ENCODE measurements at regions not wholly inside any gene's neighbourhood (a gene's known extent, or its start where the extent isn't known, plus 50 kb on each side); places are given as distances from the start of the nearest gene placed in this dataset.
A peak's percentile ranks its signal among the peaks of the same experiment; 100 is the strongest.
"Not testable (repeated sequence)": the region's sequence is repeated elsewhere in the genome, so short reads cannot be mapped to it uniquely, and the experiment has no call there.

DNA sequence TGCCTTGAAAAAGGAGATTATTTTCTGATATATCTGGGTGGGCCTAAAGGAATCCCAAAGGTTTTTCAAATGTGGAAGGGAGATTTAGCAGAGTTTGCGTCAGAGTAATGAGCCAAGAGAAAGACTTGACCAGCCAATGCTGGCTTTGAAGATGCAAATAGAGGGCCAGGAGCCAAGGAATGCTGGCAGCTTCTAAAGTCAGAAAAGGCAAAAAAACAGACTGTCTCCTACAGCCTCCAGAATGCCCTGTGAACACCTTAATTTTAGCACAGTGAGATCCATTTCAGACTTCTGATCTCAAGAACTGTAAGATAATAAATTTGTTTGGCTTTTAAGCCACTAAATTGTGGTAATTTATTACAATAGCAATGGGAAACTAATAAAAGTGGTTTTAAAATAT is 122.6 kb upstream of the FREM1 start:
- DNase-seq: no peak

GRCh38 chr9:15021146-15021545 is 110.9 kb upstream of the FREM1 start:
- no peak for DNase-seq

GRCh38 chr9:15018096-15018637 is 107.9 kb upstream of the FREM1 start:
- no peak for DNase-seq

DNA sequence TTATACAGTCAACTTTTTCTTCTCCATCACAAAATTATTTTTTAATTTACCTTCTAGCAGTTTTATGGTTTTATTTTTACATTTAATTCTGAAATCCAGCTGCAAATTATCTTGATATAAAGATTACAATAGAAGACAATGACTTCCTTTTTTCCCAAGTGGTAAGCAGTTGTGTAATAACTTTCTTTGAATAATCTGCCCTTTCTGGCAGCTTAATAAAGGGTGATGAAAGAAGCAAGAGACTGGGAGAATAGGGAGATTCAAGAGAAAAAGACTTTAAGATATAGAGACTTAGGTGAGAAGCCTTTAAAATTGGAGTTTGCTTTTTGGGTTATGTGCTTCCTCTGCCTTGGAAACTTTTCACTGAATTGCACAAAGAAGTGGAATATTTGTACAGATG is 100.4 kb upstream of the FREM1 start:
- DNase-seq: no peak

GRCh38 chr9:15007698-15008097 is 97.5 kb upstream of the FREM1 start:
- DNase-seq: no peak

DNA sequence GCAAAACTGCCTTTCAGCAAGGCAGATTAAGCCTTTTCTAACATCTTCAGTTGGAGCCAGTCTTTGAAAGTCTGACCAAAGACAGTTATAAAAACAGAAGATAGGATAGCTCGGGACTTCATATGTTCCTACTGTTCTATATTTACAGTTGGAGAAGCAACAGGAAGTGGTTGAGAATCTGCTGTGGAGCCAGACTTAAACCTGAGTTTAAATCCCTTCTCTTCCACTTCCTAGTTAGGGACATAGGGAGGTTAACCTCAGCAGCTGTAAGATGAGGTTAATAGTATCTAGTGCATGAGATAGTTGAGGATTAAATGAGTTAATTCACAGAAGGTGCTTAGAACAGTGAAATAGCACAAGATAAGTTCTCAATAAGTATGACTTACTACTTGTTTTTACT is 84.5 kb upstream of the FREM1 start:
- DNase-seq: no peak

GRCh38 chr9:14993901-14994554 is 83.8 kb upstream of the FREM1 start:
- DNase-seq: no peak

- peak; percentile 28 to 90 (median 72) for DNase-seq
These were observed 83.0 kb upstream of the FREM1 start for GRCh38 chr9:14993061-14993800.

GRCh38 chr9:14992516-14992915 is 82.3 kb upstream of the FREM1 start:
- peak in 1 of 14 donors; percentile 33 for DNase-seq

DNA sequence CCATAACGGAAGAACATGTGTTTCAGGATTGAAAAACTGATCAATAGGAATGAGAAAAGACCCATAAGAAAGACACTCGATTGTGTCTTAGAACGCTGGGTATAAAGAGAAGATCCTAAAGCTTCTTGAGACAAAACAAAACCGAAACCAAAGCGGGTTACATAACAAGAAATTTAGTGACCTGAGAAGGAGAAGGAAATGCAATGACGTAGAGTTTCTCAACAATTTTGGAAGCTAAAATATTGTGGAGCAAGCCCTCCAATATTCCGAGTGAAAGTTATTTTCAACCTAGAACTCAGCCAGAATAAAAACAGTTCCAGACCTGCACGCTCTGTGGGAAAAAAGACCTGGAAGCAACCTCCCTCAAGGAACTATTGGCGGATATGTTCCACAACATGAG is 81.9 kb upstream of the FREM1 start:
- DNase-seq: no peak

GRCh38 chr9:14990647-14991046 is 80.4 kb upstream of the FREM1 start:
- DNase-seq: not testable (repeated sequence)

- no peak for DNase-seq
These were observed 79.6 kb upstream of the FREM1 start for GRCh38 chr9:14989811-14990210.

- DNase-seq: not testable (repeated sequence)
These were observed 79.1 kb upstream of the FREM1 start for GRCh38 chr9:14989336-14989735.

DNA sequence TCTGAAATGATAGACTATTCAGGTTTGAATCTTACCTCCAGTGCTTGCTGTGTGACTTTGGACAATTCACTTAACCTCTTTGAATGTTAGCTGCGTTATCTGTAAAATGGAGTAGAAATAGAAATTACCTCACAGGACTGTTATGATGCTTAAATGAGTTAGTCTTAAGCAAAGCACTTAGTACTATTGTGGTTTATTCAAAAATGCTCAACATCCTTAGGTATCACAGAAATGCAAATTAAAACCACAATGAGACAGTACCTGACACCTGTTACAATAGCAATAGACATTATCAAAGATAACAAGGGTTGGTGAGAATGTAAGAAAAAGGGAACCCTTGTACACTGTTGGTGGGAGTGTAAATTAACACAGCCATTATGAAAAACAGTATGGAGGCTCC is 77.6 kb upstream of the FREM1 start:
- no peak for DNase-seq

DNA sequence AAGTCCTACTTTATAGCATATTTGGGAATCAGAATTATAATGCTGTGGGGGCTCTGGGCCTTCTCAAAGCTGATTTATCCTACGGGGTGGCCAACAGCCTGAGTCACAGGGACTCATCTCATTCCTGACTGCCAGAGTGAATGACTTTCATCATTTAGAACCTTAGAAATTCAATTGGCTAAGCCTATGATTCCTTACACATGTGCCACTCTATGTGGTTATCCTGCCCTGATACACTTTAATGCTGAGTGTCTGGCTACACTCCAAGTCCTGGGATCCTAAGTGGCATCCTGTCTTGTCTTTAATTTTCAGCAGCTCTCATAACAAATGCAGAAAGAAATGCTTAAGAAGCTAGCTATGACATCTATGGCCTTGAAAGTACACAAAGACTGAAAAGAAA is 75.2 kb upstream of the FREM1 start:
- no peak for DNase-seq

GRCh38 chr9:14983599-14983998 is 73.4 kb upstream of the FREM1 start:
- no peak for DNase-seq

DNA sequence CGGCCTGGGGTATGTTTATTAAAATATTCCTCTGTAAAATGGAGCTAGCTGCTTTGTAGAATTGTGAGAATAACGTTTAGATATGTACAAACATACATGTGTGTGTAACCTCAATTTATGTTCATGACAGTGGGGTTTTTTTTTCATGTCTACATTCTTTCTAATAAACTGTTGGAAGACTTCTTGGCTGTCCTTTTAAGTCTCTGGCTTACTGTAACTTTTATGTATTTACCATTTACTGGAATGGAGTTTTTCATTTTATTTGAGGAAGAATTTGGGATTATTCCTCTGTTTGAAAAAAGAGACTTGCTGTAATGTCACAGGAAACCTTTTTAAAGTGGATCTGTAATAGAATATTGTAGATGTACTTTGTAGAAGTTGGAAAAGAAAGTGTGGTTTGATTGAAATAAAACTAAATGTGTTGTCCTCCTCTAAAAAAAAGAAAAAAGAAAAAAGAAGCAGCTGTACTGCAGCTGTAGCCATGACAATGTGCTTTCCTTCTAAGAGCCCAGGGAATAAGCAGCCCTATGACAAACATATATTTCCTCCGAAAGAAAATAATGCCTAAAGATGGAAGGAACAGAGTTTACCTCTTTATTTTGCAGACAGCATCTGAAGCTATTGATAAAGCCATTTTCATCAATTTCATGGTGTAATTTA is 71.2 kb upstream of the FREM1 start:
- no peak for DNase-seq

DNA sequence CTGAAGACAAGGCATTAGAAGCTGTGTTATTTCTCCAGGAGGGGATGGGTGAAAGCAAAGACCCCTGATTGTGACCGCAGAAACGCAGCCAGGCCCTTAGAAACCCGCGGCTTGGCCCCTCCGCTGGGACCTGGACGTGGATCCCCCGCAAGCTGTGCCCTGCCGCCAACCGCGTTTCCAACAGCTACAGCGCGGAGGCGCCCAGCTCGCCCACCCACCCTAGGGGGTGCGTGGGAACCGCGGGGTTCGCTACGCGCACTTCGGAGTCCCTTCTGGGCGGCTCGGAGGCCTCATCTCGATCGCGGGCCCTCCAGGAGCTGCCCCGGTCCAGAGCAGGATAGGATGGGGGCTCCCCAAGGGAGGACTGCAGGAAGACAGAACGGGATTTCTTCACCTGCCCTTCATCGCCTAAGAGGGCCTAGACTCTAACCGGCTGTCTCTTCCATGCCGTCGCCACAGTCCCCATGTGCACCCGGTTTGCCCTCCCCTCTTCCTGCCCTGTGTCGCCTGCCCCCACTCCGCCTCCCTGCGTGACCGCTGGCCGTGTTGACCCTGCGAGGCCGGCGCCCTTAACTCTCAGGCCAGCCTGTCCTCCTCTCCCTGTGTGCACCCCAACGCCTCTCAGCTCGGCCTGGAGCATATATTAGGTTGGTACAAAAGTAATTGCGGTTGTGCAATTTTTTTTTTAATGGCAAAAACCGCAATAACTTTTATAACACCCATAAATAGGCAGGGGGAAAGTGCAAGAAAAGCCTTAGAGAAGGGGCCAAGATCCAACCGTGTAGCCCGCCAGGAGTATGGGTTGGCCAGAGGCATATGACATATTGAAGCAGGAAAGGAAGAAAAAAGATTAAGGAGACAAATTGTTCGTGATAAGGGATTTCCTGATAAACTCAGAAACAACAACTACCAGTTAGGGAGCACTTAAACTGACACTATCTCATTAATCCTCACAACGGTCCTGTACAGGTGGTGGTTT is 68.1 kb upstream of the FREM1 start:
- no peak for DNase-seq

GRCh38 chr9:14967450-14968321 is 57.5 kb upstream of the FREM1 start:
- no peak for DNase-seq

GRCh38 chr9:14962193-14962882 is 52.1 kb upstream of the FREM1 start:
- DNase-seq: no peak
